Endothelial cell of umbilical vein (primary cell): ENCODE measurements at regions not wholly inside any gene's neighbourhood (a gene's known extent, or its start where the extent isn't known, plus 50 kb on each side); places are given as distances from the start of the nearest gene placed in this dataset.

Experiments used
- BruUV-seq: library from RNA; stranded (reverse); fragments of 400-500 nt; replicated peaks from 2 replicates; lab custom pipeline; 2021; lab: Mats Ljungman, UMichigan
- CTCF ChIA-PET: fragments of 300-600, 350-600 bp; sonication (Branson Sonifier 250); formaldehyde crosslinking; loops from one replicate; lab custom pipeline; 2021; ENCODE audit warnings: antibody characterized with exemption, inconsistent platforms; lab: Charles Lee
- POLR2A ChIA-PET: fragments of 300-600, 350-600 bp; sonication (Branson Sonifier 250); formaldehyde crosslinking; loops from one replicate; lab custom pipeline; 2021; ENCODE audit warnings: antibody characterized with exemption, inconsistent platforms; lab: Charles Lee
- DNase-seq: peaks from one replicate; pipeline ENCODE4 v3.0.0-alpha.2; 2011; ENCODE audit warnings: low read depth, low spot score
- FAIRE-seq: peaks from 2 replicates; lab custom pipeline; 2011; peaks lifted over from hg19 to GRCh38; lab: Jason Lieb, UNC
- H2AFZ ChIP-seq: 2 replicates; pipeline ENCODE4 v1.6.0; 2012; ENCODE audit warnings: low read depth, low read length, control low read depth, inconsistent platforms
- H3K27ac ChIP-seq: 2 replicates; pipeline ENCODE4 v1.5.1; 2011; ENCODE audit warnings: low read depth, mild to moderate bottlenecking, control low read depth, low read length, moderate library complexity; ENCODE audit not compliant: insufficient read depth
- H3K27me3 ChIP-seq, 2 experiments: 2 replicates each; pipeline versions ENCODE4 v1.6.0 to v1.6.1; 2011; ENCODE audit warnings: low read length in 2 of 2, mixed read lengths in 1 of 2; ENCODE audit not compliant: control insufficient read depth in 2 of 2, insufficient read depth in 2 of 2
- H3K36me3 ChIP-seq, 2 experiments: 2 replicates in 1 of 2; 3 replicates in 1 of 2; pipeline ENCODE4 v1.5.1; 2011; ENCODE audit warnings: low read length in 2 of 2, mild to moderate bottlenecking in 1 of 2, moderate library complexity in 1 of 2; ENCODE audit not compliant: control insufficient read depth in 2 of 2, insufficient read depth in 2 of 2; ENCODE audit errors: extremely low read depth in 1 of 2
- H3K4me1 ChIP-seq: 3 replicates; pipeline ENCODE4 v1.5.1; 2011; ENCODE audit warnings: mild to moderate bottlenecking, low read length; ENCODE audit not compliant: control insufficient read depth, insufficient read depth; ENCODE audit errors: extremely low read depth
- H3K4me2 ChIP-seq: 2 replicates; pipeline ENCODE4 v1.6.1; 2011; ENCODE audit warnings: low read length, control low read depth, mixed read lengths; ENCODE audit not compliant: insufficient read depth
- H3K4me3 ChIP-seq, 3 experiments: fragments of 200-600 bp in 1 of 3; sonication (generic), shearing (Covaris generic) in 1 of 3; replicated peaks in 1 of 3; 2 replicates each; pipeline ENCODE4 v1.5.1; 2011 to 2016; ENCODE audit warnings: control low read depth in 3 of 3, low read length in 3 of 3, mild to moderate bottlenecking in 2 of 3, inconsistent platforms in 1 of 3, low read depth in 1 of 3, moderate library complexity in 1 of 3; ENCODE audit not compliant: insufficient read depth in 1 of 3
- H3K79me2 ChIP-seq: 2 replicates; pipeline ENCODE4 v1.6.0; 2012; ENCODE audit warnings: low read length, inconsistent platforms; ENCODE audit not compliant: control insufficient read depth, insufficient read depth
- H3K9ac ChIP-seq: replicated peaks from 2 replicates; pipeline ENCODE3; 2011; ENCODE audit warnings: low read length, control low read depth; ENCODE audit not compliant: insufficient read depth; ENCODE audit errors: extremely low read depth
- H3K9me1 ChIP-seq: replicated peaks from 3 replicates; pipeline ENCODE4 v1.6.0; 2011; ENCODE audit warnings: mild to moderate bottlenecking, low read length; ENCODE audit not compliant: control insufficient read depth, insufficient read depth; ENCODE audit errors: extremely low read depth
- H3K9me3 ChIP-seq: replicated peaks from 2 replicates; pipeline ENCODE4 v1.5.1; 2012; ENCODE audit warnings: low read length, inconsistent platforms; ENCODE audit not compliant: control insufficient read depth, insufficient read depth
- H4K20me1 ChIP-seq: replicated peaks from 2 replicates; pipeline ENCODE3; 2011; ENCODE audit warnings: mild to moderate bottlenecking, low read length; ENCODE audit not compliant: control insufficient read depth, insufficient read depth; ENCODE audit errors: extremely low read depth
- CTCF ChIP-seq, 2 donors: IDR thresholded peaks; 1 replicate in 1 of 2; 2 replicates in 1 of 2; pipeline ENCODE4 v1.5.1; 2011; ENCODE audit warnings: low read length in 2 of 2, mild to moderate bottlenecking in 2 of 2, moderate library complexity in 2 of 2, control low read depth in 1 of 2, inconsistent platforms in 1 of 2, low read depth in 1 of 2; ENCODE audit not compliant: insufficient read depth in 1 of 2; ENCODE audit errors: extremely low read depth in 1 of 2
- EZH2 ChIP-seq: IDR thresholded peaks from 2 replicates; pipeline ENCODE4 v1.6.1; 2012; ENCODE audit warnings: borderline replicate concordance, low read depth, mild to moderate bottlenecking, moderate library complexity, low read length, inconsistent platforms; ENCODE audit not compliant: severe bottlenecking
- FOS ChIP-seq: IDR thresholded peaks from 2 replicates; pipeline ENCODE4 v1.6.1; 2011; ENCODE audit warnings: mild to moderate bottlenecking, low read length, moderate library complexity, borderline replicate concordance; ENCODE audit not compliant: insufficient read depth
- GATA2 ChIP-seq: IDR thresholded peaks from 2 replicates; pipeline ENCODE4 v1.7.0; 2011; ENCODE audit warnings: low read depth, mild to moderate bottlenecking, moderate library complexity, mixed read lengths, low read length; ENCODE audit not compliant: insufficient read length, insufficient read depth
- JUN ChIP-seq: IDR thresholded peaks from 2 replicates; pipeline ENCODE4 v1.6.1; 2011; ENCODE audit warnings: borderline replicate concordance, low read depth; ENCODE audit not compliant: insufficient read length, insufficient read depth
- MYC ChIP-seq: IDR thresholded peaks from one replicate; pipeline ENCODE4 v1.6.1; 2011; ENCODE audit warnings: mild to moderate bottlenecking, low read depth, low read length
- POLR2A ChIP-seq: IDR thresholded peaks from 2 replicates; pipeline ENCODE4 v1.6.1; 2012; ENCODE audit warnings: low read depth, mild to moderate bottlenecking, control low read depth, low read length
- POLR2AphosphoS5 ChIP-seq: IDR thresholded peaks from 2 replicates; pipeline ENCODE4 v1.6.1; 2012; ENCODE audit warnings: low read depth, mild to moderate bottlenecking, control low read depth, low read length, moderate library complexity; ENCODE audit not compliant: insufficient read depth
- dilution Hi-C: fragments of 300-500 bp; cut with MboI; formaldehyde crosslinking; loops from one replicate; pipeline ENCODE4 v1.15.0; 2019; ENCODE audit warnings: low sequenced_read_pairs; ENCODE audit not compliant: extremely low pct_ligation_motif_present
- intact Hi-C: fragments of 100-400 bp; cut with micrococcal nuclease; formaldehyde crosslinking; loops from one replicate; pipeline ENCODE4 v1.10.0; 2022
- TF ChIP-seq, protein P1 (sequence below): IDR thresholded peaks from 2 replicates; pipeline ENCODE4 v1.6.1; 2011; ENCODE audit not compliant: insufficient read depth, insufficient read length

GRCh38 chr13:50758796-50759195 is 84.7 kb downstream of the DLEU7 start:
- ChIA-PET CTCF (interaction anchor here (1.2 kb wide), 1 partner anchor 9 kb away, joined by 3 read pairs; no protein-coding TSS in a partner anchor), POLR2A (no interaction called here)
- no peak overlapping the region for H3K4me3 ChIP-seq
- H3K4me1 ChIP-seq = no peaks in the 10 kb centered on the region
- H3K4me2 ChIP-seq = no peak overlapping the region
- peaks cover 8 to 12% of the 10 kb centered on the region in 2 experiments for H3K27me3 ChIP-seq
- intact Hi-C loops = no loop called here
- H3K79me2 ChIP-seq = no peaks in the 10 kb centered on the region
- BruUV-seq = no TSS peak
- dilution Hi-C loops = no loop called here
- no peaks in the 10 kb centered on the region for H3K9me3 ChIP-seq
- no peak overlapping the region for H3K27ac ChIP-seq
- H3K9me1 ChIP-seq = no peaks in the 10 kb centered on the region
- no peaks in the 10 kb centered on the region for H4K20me1 ChIP-seq
- FAIRE-seq = peak; percentile 15
- TF ChIP-seq MYC = no peak
- H3K9ac ChIP-seq = no peak overlapping the region
- no peaks in the 10 kb centered on the region for H3K36me3 ChIP-seq
- DNase-seq = no peak
- no peak overlapping the region for H2AFZ ChIP-seq

DNA sequence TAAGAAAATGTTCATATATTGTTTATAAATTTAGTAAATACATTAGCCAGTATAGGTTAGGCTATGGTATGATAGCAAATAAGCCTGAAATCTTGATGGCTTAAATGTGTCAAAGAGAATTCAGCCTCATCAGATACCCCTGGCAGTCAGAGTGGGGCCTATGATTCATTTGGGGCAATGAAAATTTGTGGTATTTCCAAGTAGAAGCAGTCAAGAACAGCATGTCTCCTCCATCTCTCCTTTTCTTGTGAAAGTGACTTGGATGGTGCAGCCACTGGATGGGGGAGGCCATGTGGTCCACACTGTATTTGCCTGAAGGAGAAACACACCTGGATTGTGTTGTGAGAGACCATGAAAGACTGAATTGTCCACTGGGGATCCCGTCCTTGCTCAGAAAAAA is 82.7 kb downstream of the DLEU7 start:
- intact Hi-C loops = no loop called here

More for the DNA sequence above, 82.7 kb downstream of the DLEU7 start:
- Histone ChIP-seq H3K9me1 (no peaks in the 10 kb centered on the region), H3K4me3 (no peak overlapping the region), H2AFZ (no peak overlapping the region), H3K4me1 (no peaks in the 10 kb centered on the region), H3K79me2 (no peaks in the 10 kb centered on the region), H3K9ac (no peak overlapping the region), H3K27ac (no peak overlapping the region), H3K27me3 (peaks cover 8 to 14% of the 10 kb centered on the region in 2 experiments), H3K9me3 (no peaks in the 10 kb centered on the region), H3K36me3 (no peaks in the 10 kb centered on the region), H3K4me2 (no peak overlapping the region), H4K20me1 (no peaks in the 10 kb centered on the region)
- no TSS peak for BruUV-seq
- POLR2A ChIA-PET = no interaction called here
- TF ChIP-seq POLR2AphosphoS5 = no peak
- no peak for TF ChIP-seq MYC
- no peak for TF ChIP-seq GATA2
- TF ChIP-seq FOS = no peak
- no peak for TF ChIP-seq JUN
- no peak for TF ChIP-seq CTCF (IDR thresholded peaks at IDR 0.05; ENCODE audit: extremely low read depth in 1 of 2, insufficient read depth in 1 of 2, low read depth in 1 of 2, low read length in 2 of 2)
- no peak for TF ChIP-seq EZH2
- no peak for TF ChIP-seq POLR2A
- TF ChIP-seq, protein P1, sequence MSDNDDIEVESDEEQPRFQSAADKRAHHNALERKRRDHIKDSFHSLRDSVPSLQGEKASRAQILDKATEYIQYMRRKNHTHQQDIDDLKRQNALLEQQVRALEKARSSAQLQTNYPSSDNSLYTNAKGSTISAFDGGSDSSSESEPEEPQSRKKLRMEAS = no peak
- dilution Hi-C loops = no loop called here
- FAIRE-seq = no peak
- CTCF ChIA-PET = no interaction called here
- DNase-seq = no peak
